Hepatocyte (in vitro differentiated cells): ENCODE measurements at regions not wholly inside any gene's neighbourhood (a gene's known extent, or its start where the extent isn't known, plus 50 kb on each side); places are given as distances from the start of the nearest gene placed in this dataset.

Experiments
- CTCF ChIP-seq: fragments of 200-600 bp; sonication (generic); IDR thresholded peaks from 2 replicates; pipeline ENCODE4 v1.5.1; 2016; ENCODE audit warnings: antibody characterized with exemption, mild to moderate bottlenecking; ENCODE audit not compliant: poor library complexity
- EZH2 ChIP-seq: fragments of 200-600 bp; sonication (generic); IDR thresholded peaks from 2 replicates; pipeline ENCODE4 v1.6.1; 2016; ENCODE audit warnings: antibody characterized with exemption, mild to moderate bottlenecking, borderline replicate concordance
- EZH2phosphoT487 ChIP-seq: fragments of 200-600 bp; sonication (generic); IDR thresholded peaks from one replicate; pipeline ENCODE4 v1.6.1; 2018; ENCODE audit warnings: antibody characterized with exemption, mild to moderate bottlenecking, low read depth, moderate library complexity; ENCODE audit not compliant: unreplicated experiment, severe bottlenecking

- TF ChIP-seq CTCF (no peak), EZH2 (no peak), EZH2phosphoT487 (no peak)
These were observed 297.8 kb downstream of the GJA1 start for GRCh38 chr6:121733234-121733633.
